NCI-H2107 treated with DMSO at 0.1 percent for 48 hours (cell line): ENCODE measurements at regions not wholly inside any gene's neighbourhood (a gene's known extent, or its start where the extent isn't known, plus 50 kb on each side); places are given as distances from the start of the nearest gene placed in this dataset.

Source experiments
- DNase-seq: peaks from one replicate; lab custom pipeline; 2025; ENCODE audit not compliant: unreplicated experiment; lab: John Stamatoyannopoulos, UW

DNA sequence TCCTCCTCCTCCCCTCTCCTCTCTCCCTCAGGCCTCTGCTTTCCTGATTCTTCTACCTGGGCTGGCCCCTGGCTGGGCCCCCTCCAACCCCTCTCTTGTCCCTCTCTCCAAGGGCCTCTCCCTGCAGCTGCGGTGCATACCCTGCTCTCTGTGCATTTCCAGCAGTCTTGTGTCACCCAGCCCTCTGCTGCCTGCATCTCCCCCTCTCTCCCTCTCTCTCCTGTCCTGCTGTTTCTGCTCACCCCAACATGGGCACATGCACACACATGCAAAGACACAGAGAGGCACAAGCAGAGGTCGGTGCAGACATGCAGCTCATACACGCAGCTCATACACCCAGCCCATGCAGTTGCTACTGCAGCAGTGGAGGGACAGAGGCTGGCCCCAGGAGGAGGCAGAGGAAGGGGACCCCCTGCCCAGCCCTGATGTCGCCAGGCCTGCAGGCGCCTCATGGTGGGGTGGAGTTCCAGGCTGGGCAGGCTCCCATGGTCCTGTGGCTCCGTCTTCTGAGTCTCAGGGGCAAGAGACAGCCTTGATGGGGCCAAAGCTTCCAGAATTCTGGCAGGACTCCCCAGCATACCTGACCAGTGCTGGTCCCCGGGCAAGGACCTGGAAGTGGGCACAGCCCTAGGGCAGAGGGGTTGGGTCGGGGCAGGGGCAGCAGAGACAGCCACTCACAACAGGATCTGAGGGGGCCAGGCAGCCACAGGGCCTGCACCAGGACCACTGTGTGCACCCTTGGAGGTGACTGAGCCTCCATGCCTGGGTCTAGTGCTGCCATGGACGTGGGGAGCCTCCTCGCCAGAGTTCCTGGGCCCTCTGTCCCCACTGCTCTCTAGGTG, 216.9 kb downstream of the C9orf50 start:
- no peak for DNase-seq

GRCh38 chr9:129402931-129403778, 217.7 kb downstream of the C9orf50 start:
- no peak for DNase-seq

- no peak for DNase-seq
Observed at GRCh38 chr9:129402371-129402739, 218.5 kb downstream of the C9orf50 start.

DNA sequence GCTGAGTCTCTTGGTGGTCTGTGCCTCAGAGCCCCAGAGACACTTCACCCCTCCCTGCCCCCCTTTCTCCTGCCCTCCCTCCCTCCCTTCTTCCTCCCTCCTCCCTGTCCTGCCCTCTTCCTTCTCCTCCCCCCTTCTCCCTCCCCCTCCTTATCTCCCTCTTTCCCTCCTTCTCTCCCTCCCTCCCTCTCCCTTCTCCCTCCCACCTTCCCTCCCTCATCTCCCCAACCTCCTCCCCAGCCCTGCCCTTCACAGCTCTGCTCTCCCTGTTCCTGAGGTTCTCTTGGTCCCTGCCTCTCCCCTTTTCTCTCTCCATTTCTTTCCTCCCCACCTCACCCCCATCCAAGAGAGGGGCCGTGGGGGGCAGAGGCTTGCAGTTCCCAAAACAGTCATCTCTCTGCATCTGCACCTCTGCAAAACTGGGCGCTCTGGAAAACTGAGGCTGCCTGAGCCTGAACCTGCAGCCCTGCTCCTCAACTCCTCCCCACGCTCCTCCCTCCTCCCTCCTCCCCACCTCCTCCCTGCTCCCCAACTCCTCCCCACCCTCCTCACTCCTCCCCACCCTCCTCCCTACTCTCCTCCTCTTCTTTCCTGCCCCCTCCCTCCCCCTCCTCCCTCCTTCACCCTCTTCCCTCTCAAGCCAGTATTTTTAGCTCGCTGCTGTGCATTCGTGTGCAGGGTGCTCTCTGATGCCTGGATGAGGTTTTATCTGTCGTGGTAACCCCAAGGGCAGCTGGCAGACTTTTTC, 219.1 kb downstream of the C9orf50 start:
- no peak for DNase-seq

DNA sequence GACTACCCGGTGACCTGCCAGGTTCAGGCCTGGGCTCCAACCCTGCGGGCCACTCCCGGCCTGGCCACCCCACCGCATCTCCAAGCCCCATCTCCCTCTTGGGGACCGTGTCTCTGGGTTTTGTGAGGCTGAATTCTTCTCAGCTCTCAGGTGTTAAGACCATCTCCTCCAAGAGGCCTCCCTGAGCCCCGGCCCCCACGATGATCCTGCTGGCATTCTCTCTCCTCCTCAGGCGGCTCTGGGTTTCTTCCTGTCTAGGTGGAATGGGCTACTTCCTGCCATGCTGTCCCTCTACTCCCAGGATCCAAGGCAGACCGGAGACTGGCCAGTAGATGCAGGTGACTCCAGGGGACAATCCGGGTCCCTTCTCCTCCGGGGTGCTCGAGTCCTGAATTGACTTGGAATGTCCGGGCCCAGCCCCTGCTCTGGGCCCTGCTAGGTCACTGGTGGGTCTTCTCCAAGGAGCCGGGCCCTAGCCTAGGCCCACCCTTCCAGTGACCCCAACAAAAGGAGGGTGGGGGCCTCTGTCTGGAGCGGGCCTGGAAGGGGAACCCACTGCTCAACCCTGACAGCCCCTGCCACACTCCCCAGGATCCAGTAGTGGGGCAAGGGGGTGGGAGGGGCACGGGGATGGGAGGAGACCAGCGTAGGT, 219.8 kb downstream of the C9orf50 start:
- no peak for DNase-seq

GRCh38 chr9:129400001-129400970, 220.6 kb downstream of the C9orf50 start:
- DNase-seq = no peak

- no peak for DNase-seq
Observed at GRCh38 chr9:129399634-129399990, 221.3 kb downstream of the C9orf50 start.

DNA sequence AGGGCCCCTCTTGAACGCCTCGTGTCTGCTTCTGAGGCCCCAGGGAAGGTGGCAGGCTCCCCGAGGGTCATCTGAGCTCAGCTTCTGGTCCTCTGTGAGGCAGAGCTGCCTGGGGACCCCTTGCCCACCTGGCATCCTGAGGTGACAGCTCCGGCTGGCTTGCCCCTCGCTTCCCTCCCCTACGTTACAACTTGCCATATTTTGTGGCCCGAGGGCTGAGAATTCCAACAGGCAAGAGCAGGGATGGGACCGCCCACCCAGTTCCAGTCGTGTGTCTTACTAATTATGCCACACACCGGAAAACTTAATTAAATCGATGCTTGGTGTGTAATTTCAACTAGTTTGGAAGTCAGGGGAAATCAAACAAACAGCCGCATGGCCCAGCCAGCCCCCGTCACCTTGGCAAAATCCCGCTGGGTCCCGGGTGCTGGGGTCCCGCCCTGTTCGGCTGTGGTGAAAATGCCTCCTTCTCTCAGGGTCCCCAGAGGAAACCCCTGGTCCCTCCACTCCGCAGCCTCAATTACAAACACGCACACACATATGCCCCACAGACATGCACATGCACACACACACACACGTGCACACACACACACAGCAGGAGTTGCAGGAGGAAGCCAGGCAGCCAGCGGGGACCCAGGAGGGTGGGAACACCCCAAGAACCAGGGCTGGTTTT, 221.0 kb upstream of the IER5L start:
- DNase-seq = no peak

DNA sequence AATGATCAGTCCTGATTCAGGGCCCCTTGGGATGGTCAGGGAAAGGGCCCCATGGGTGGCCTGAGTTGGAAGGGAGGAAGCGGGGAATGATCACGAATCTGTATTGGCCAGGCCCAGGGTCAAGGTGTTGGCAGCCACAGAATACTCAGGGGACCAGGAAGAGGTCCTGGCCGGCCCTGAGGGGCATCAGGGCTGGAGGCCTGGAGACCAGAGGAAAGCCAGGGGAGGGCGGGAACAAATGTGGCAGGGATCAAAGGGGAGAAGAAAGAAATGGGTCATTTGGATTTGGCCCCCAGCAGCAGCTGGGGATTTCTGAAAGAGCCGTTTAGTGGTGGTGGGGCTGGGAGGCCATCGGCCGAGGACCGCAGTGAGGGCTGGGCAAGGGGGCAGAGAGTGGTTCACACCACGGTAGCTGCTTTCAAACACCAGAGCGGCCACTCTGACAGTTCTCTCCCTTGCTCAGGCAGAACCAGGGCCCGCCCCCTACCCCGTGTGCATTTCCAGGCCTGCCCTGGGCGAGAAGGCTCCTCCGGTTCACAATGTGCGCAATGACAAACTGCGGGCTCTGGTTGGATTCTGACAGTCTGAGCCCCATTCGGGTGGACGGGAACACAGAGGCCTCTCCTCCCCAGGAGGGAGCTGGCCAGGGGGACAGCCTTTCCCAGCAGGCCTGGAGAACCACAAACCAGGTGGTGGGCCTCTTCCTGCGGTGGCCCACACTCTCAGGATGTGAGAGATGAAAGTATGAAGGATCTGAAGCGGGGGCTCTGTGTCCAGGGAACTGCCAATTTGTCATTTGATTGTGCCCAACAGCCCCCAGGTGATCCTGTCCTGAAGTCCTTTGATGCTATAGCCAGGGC, 220.3 kb upstream of the IER5L start:
- DNase-seq = no peak

GRCh38 chr9:129397335-129397734, 219.3 kb upstream of the IER5L start:
- no peak for DNase-seq

- no peak for DNase-seq
Observed at GRCh38 chr9:129396365-129396708, 218.3 kb upstream of the IER5L start.

DNA sequence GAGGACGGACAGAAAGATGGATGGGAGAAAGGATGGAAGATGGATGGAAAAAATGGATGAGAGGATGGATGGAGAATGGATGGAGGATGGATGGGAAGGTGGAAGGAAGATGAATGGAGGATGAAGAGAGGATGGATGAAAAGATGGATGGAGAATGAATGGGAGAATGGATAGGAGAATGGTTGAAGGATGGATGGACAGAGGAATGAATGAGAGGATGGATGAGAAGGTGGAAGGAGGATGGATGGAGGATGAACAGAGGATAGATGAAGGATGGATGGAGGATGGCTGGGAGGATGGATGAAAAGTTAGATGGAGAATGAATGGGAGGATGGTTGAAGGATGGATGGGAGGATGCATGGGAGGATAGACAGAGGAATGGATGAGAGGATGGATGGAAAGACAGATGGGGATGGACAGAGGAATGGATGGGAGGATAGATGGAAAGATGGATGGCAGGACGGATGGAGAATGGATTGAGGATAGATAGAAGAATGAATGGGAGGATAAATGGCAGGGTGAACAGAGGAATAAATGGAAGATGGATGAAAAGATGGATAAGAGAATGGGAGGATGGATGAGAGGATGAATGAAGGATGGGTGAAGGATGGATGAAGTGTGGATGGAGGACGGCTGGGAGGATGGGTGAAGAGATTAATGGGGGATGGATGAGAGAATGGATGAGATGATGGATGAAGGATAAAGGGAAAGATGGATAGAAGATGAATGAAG, 217.7 kb upstream of the IER5L start:
- no peak for DNase-seq

DNA sequence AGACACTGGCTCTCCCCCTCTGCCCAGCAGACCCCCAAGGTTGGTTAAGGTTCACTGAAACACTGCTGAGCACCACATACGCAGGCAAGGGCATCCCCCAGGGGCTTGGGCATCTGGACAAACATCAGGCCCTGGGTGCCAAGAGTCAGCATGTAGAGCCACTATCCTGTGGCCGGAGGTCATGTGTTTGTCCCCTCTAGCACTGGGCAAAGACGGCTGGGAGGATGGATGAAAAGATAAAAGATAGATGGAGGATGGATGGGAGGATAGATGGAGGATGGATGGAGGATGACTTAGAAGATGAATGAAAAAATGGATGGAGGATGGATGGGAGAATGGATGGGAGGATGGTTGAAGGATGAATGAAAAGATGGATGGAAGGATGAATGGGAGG, 216.8 kb upstream of the IER5L start:
- no peak for DNase-seq

DNA sequence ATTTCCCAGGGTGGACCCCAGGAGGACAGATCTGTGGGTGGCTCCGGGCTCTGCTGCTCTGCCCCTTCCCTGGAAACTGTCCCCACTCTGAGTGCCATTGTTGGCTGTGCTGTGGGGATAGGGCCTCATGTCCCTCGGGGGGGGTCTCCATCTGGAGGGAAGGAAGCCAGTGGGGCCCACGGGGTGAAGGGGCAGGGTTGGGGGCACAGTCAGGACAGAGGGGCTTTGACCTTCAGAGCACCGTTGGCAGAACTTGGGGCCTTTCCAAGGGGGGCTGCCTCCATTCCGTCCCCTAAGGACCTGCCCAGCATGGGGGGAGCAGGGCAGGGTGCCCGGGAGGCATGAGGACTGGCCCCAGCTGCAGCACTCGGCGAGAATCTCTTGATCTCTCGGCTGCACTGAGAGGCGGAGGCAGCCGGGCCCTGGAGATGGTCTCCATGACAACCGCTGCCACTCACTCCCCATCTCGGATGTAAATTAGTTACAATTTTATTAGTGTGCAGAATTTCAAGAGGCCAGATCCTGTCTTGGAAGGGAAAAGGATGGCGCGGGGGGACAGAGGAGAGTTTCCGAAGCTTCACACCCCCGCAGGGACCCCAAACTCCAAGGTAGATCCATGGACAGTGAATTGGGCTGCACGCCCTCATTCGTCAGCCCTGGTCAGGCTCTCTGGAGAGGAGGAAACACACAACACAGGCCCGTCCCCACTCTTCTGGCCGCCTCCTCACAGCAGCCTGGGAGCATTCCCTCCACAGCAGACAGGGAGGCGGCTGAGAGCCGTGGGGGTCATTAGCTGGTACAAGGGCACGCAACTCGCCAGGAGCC, 216.2 kb upstream of the IER5L start:
- DNase-seq = no peak

DNA sequence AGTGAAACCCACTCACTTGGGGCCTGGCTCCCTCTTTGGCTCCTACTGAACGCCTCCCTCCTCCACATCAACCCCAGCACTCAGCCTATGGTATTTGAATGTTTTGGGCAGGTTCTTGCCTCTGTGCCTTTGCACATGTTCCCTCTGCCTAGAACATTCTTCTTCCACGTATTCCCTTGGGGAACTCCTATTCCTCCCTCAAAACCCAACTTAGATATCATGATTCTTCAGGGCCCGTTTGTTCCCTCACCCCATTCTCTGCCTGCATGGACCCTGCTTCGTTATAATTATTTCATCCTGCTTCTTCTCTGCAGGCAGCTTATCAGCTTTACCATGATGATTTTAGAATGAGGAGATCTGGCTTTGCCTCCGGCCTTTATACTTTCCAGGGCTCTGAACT, 215.0 kb upstream of the IER5L start:
- no peak for DNase-seq

DNA sequence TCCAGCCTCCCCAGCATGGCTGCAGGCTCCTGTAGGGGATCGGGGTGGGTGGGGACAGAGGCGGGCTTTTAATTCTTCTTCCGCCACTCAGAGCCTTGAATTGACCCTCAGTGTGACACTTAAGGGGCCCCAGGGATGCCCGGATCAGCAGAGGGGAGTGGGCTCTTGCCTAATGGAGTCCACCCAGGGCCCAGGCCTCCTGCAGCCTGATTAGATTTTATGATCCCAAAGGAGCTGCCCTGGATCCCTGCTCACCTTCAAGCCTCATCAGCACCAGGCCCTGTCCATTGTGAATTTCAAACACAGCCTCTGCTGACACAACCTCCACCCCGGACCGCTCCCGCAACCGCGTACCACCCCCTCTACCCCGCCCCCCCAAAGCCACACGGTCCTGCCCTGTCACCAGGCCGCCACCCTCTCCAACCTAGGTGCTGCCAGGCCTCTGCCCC, 214.1 kb upstream of the IER5L start:
- DNase-seq = no peak

GRCh38 chr9:129391221-129391661, 213.2 kb upstream of the IER5L start:
- no peak for DNase-seq
